Astrocyte (in vitro differentiated cells and primary cell): ENCODE measurements at regions not wholly inside any gene's neighbourhood (a gene's known extent, or its start where the extent isn't known, plus 50 kb on each side); places are given as distances from the start of the nearest gene placed in this dataset.

Experiments used
- DNase-seq: peaks from one replicate; pipeline ENCODE4 v3.0.0-alpha.2; 2010; ENCODE audit warnings: low read depth
- FAIRE-seq: peaks from 2 replicates; lab custom pipeline; 2011; peaks lifted over from hg19 to GRCh38; lab: Jason Lieb, UNC
- H2AFZ ChIP-seq: 2 replicates; pipeline ENCODE4 v1.6.0; 2012; ENCODE audit warnings: low read depth, low read length, inconsistent platforms
- H3K27ac ChIP-seq: 2 replicates; pipeline ENCODE4 v1.5.1; 2011; ENCODE audit warnings: low read depth, low read length, inconsistent platforms
- H3K27me3 ChIP-seq: 2 replicates; pipeline ENCODE4 v1.6.0; 2011; ENCODE audit warnings: low read length, inconsistent platforms; ENCODE audit not compliant: insufficient read depth
- H3K36me3 ChIP-seq: 2 replicates; pipeline ENCODE4 v1.5.1; 2011; ENCODE audit warnings: low read length, inconsistent platforms; ENCODE audit not compliant: insufficient read depth
- H3K4me1 ChIP-seq: 2 replicates; pipeline ENCODE4 v1.5.1; 2011; ENCODE audit warnings: low read length, inconsistent platforms; ENCODE audit not compliant: insufficient read depth
- H3K4me2 ChIP-seq: 2 replicates; pipeline ENCODE4 v1.6.0; 2012; ENCODE audit warnings: low read length, inconsistent platforms
- H3K4me3 ChIP-seq: 2 replicates; pipeline ENCODE4 v1.5.1; 2011; ENCODE audit warnings: low read depth, mild to moderate bottlenecking, low read length, inconsistent platforms; ENCODE audit not compliant: insufficient read depth
- H3K79me2 ChIP-seq: 2 replicates; pipeline ENCODE4 v1.6.0; 2012; ENCODE audit warnings: mild to moderate bottlenecking, low read length, inconsistent platforms; ENCODE audit not compliant: insufficient read depth
- H3K9ac ChIP-seq: 2 replicates; pipeline ENCODE4 v1.6.0; 2012; ENCODE audit warnings: mild to moderate bottlenecking, low read length, inconsistent platforms
- H3K9me3 ChIP-seq: 2 replicates; pipeline ENCODE4 v1.5.1; 2012; ENCODE audit warnings: low read depth, mild to moderate bottlenecking, low read length, inconsistent platforms; ENCODE audit not compliant: insufficient read depth
- H4K20me1 ChIP-seq: 2 replicates; pipeline ENCODE4 v1.6.0; 2012; ENCODE audit warnings: low read length, inconsistent platforms; ENCODE audit not compliant: insufficient read depth
- H3K27ac Mint-ChIP-seq: one replicate; pipeline ENCODE4 v1.8.0; 2021; ENCODE audit warnings: mild to moderate bottlenecking, mixed read lengths; ENCODE audit not compliant: unreplicated experiment
- H3K27me3 Mint-ChIP-seq: one replicate; pipeline ENCODE4 v1.8.0; 2021; ENCODE audit warnings: low read depth, mixed read lengths; ENCODE audit not compliant: unreplicated experiment
- H3K36me3 Mint-ChIP-seq: one replicate; pipeline ENCODE4 v1.8.0; 2021; ENCODE audit warnings: low read depth, mixed read lengths; ENCODE audit not compliant: unreplicated experiment
- H3K4me1 Mint-ChIP-seq: one replicate; pipeline ENCODE4 v1.8.0; 2021; ENCODE audit warnings: low read depth, mixed read lengths; ENCODE audit not compliant: unreplicated experiment
- H3K4me3 Mint-ChIP-seq: one replicate; pipeline ENCODE4 v1.8.0; 2021; ENCODE audit warnings: mild to moderate bottlenecking, moderate library complexity, mixed read lengths; ENCODE audit not compliant: unreplicated experiment
- H3K9me3 Mint-ChIP-seq: one replicate; pipeline ENCODE4 v1.8.0; 2021; ENCODE audit warnings: mild to moderate bottlenecking, mixed read lengths; ENCODE audit not compliant: unreplicated experiment
- EZH2 ChIP-seq: IDR thresholded peaks from 2 replicates; pipeline ENCODE4 v1.6.1; 2012; ENCODE audit warnings: mild to moderate bottlenecking, low read length, inconsistent platforms; ENCODE audit not compliant: insufficient read depth
- TF ChIP-seq, protein P1 (sequence below): IDR thresholded peaks from 2 replicates; pipeline ENCODE4 v1.5.1; 2011; ENCODE audit warnings: low read depth, mild to moderate bottlenecking, inconsistent platforms, low read length, moderate library complexity; ENCODE audit not compliant: insufficient read depth

DNA sequence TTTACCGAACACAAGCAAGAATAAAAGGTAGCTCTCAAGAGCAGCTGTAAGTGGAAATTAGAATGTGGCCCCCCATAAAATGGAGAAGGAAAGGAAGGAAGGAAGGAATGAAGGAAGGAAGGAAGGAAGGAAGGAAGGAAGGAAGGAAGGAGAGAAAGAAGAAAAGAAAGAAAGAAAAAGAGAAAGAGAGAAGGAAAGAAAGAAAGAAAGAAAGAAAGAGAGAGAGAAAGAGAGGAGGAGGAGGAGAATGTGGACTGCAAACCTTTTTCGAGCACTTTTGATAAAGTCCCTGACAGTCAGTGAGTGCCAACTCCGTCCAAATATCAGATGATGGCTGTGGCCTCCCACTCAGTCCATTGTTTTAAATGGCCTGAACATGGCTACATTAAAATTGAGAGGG is 53.8 kb upstream of the SNX2 start:
- no peak overlapping the region for H2AFZ ChIP-seq
- no peak overlapping the region for H3K4me3 ChIP-seq
- no peak overlapping the region for H3K9ac ChIP-seq
- H3K27ac Mint-ChIP-seq, result no peak overlapping the region
- H3K36me3 ChIP-seq, result no peaks in the 10 kb centered on the region
- no peaks in the 10 kb centered on the region for H3K9me3 Mint-ChIP-seq
- H3K79me2 ChIP-seq, result no peaks in the 10 kb centered on the region
- no peak overlapping the region for H3K27ac ChIP-seq
- H3K27me3 Mint-ChIP-seq, result no peaks in the 10 kb centered on the region
- no peak overlapping the region for H3K4me2 ChIP-seq
- no peaks in the 10 kb centered on the region for H3K4me1 ChIP-seq
- no peak overlapping the region for H3K4me3 Mint-ChIP-seq
- TF ChIP-seq EZH2, result no peak
- TF ChIP-seq, protein P1, sequence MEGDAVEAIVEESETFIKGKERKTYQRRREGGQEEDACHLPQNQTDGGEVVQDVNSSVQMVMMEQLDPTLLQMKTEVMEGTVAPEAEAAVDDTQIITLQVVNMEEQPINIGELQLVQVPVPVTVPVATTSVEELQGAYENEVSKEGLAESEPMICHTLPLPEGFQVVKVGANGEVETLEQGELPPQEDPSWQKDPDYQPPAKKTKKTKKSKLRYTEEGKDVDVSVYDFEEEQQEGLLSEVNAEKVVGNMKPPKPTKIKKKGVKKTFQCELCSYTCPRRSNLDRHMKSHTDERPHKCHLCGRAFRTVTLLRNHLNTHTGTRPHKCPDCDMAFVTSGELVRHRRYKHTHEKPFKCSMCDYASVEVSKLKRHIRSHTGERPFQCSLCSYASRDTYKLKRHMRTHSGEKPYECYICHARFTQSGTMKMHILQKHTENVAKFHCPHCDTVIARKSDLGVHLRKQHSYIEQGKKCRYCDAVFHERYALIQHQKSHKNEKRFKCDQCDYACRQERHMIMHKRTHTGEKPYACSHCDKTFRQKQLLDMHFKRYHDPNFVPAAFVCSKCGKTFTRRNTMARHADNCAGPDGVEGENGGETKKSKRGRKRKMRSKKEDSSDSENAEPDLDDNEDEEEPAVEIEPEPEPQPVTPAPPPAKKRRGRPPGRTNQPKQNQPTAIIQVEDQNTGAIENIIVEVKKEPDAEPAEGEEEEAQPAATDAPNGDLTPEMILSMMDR, result no peak
- no peak for DNase-seq
- peaks cover 5% of the 10 kb centered on the region for H3K4me1 Mint-ChIP-seq
- H3K36me3 Mint-ChIP-seq, result no peaks in the 10 kb centered on the region
- no peaks in the 10 kb centered on the region for H3K9me3 ChIP-seq
- H3K27me3 ChIP-seq, result no peaks in the 10 kb centered on the region
- no peaks in the 10 kb centered on the region for H4K20me1 ChIP-seq
- FAIRE-seq, result no peak

DNA sequence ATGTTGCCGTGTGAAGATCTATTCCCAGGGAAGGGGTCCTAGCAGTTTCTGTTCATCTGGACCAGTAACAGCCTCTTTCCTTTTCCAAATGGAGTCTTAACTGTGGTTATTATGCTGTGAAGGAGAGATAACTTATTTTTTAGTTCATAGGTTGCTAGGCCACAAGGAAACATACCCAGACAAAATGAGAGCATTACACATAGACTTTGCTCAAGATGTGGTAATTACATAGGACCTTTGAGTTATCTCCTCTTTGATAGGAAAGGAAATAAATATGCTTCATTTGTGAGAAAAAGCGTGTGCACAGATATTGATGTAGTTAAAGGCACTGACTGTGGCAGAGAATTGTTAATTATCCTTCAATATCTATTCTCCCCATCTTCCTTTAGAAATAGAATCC is 52.5 kb upstream of the SNX2 start:
- H3K4me1 ChIP-seq, result no peaks in the 10 kb centered on the region
- H3K79me2 ChIP-seq, result no peaks in the 10 kb centered on the region
- no peak overlapping the region for H3K4me2 ChIP-seq
- H3K4me3 Mint-ChIP-seq, result no peak overlapping the region
- FAIRE-seq, result no peak
- H3K9me3 ChIP-seq, result no peaks in the 10 kb centered on the region
- no peaks in the 10 kb centered on the region for H3K9me3 Mint-ChIP-seq
- no peak overlapping the region for H3K27ac ChIP-seq
- TF ChIP-seq, protein P1, result no peak
- TF ChIP-seq EZH2, result no peak
- H3K36me3 ChIP-seq, result no peaks in the 10 kb centered on the region
- no peak overlapping the region for H3K27ac Mint-ChIP-seq
- H3K36me3 Mint-ChIP-seq, result no peaks in the 10 kb centered on the region
- peaks cover 5% of the 10 kb centered on the region for H3K4me1 Mint-ChIP-seq
- no peak overlapping the region for H3K4me3 ChIP-seq
- no peak overlapping the region for H2AFZ ChIP-seq
- no peak overlapping the region for H3K9ac ChIP-seq
- no peaks in the 10 kb centered on the region for H3K27me3 ChIP-seq
- no peaks in the 10 kb centered on the region for H3K27me3 Mint-ChIP-seq
- no peaks in the 10 kb centered on the region for H4K20me1 ChIP-seq
- DNase-seq, result no peak

DNA sequence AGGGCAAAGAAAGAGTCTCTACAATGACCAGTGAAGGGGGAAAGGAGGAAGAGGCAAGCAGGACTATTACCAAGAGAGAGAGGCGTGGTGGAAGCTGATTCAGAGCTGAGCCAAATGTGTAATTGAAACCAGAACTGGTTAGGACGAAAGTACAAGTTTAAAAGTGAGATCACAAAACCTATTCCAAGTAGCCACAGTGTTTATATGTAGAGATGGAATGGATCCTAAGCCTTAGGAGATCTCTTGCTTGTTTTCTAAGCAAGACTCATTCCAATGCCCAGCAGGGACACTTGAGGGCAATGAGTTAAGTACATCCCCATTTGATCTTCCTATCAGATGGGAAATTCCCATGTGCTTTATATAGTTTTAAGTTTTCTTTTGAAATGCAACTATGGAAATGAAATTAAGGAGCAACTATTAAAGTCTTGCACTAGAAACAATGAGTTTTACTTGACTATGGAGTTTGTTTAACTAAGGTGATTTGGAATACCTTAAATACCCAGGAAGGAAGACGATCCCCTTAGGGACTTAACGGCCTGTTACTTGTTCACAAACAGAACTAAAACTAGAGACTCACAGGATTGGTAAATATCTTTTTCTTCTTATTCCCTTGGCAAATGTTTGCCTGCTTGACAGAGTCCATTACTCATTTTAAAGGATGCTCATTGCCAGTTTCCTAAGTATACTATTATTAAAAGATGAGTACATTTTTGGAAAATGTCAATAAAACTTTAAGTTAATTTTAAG is 51.1 kb upstream of the SNX2 start:
- no peak overlapping the region for H3K4me3 ChIP-seq
- DNase-seq (peak; percentile 54), FAIRE-seq (peak; percentile 90)
- H3K4me2 ChIP-seq, result peak overlapping the region; percentile 43
- H3K4me1 ChIP-seq, result no peaks in the 10 kb centered on the region
- H3K4me3 Mint-ChIP-seq, result no peak overlapping the region
- peaks cover 5% of the 10 kb centered on the region for H3K4me1 Mint-ChIP-seq
- peaks cover under 1% of the 10 kb centered on the region for H3K9me3 Mint-ChIP-seq
- no peaks in the 10 kb centered on the region for H3K79me2 ChIP-seq
- H3K36me3 Mint-ChIP-seq, result no peaks in the 10 kb centered on the region
- H3K9me3 ChIP-seq, result no peaks in the 10 kb centered on the region
- no peak overlapping the region for H2AFZ ChIP-seq
- H3K27ac Mint-ChIP-seq, result no peak overlapping the region
- no peaks in the 10 kb centered on the region for H4K20me1 ChIP-seq
- no peaks in the 10 kb centered on the region for H3K27me3 ChIP-seq
- TF ChIP-seq, protein P1, result no peak
- no peak for TF ChIP-seq EZH2
- no peak overlapping the region for H3K9ac ChIP-seq
- H3K27me3 Mint-ChIP-seq, result no peaks in the 10 kb centered on the region
- H3K36me3 ChIP-seq, result no peaks in the 10 kb centered on the region
- no peak overlapping the region for H3K27ac ChIP-seq
